Cardiac fibroblast (primary cell): ENCODE measurements at regions not wholly inside any gene's neighbourhood (a gene's known extent, or its start where the extent isn't known, plus 50 kb on each side); places are given as distances from the start of the nearest gene placed in this dataset.

ENCODE experiments used
- DNase-seq, 2 donors: peaks; one replicate each; pipeline versions ENCODE4 v3.0.0 to v3.0.0-alpha.2; 2010; ENCODE audit warnings: low read depth in 2 of 2
- H3K4me3 ChIP-seq, 2 donors: replicated peaks in 1 of 2; 1 replicate in 1 of 2; 2 replicates in 1 of 2; pipeline ENCODE4 v1.5.1; 2011; ENCODE audit warnings: low read depth in 2 of 2, low read length in 2 of 2, mild to moderate bottlenecking in 2 of 2, moderate library complexity in 1 of 2
- CTCF ChIP-seq: IDR thresholded peaks from one replicate; pipeline ENCODE4 v1.5.1; 2011; ENCODE audit warnings: low read depth, mild to moderate bottlenecking, low read length, inconsistent platforms

- no peak for TF ChIP-seq CTCF
- H3K4me3 ChIP-seq, result no peak overlapping the region
- no peak for DNase-seq
Observed at GRCh38 chr15:95485367-95485766, 845.1 kb upstream of the NR2F2 start.

GRCh38 chr15:95486224-95486623 lies 844.3 kb upstream of the NR2F2 start:
- peak in 1 of 2 donors; percentile 60 for DNase-seq
- no peak for TF ChIP-seq CTCF
- H3K4me3 ChIP-seq, result no peak overlapping the region

- TF ChIP-seq CTCF, result no peak
- no peak overlapping the region for H3K4me3 ChIP-seq
- no peak for DNase-seq
Observed at GRCh38 chr15:95489103-95489502, 841.4 kb upstream of the NR2F2 start.

GRCh38 chr15:95492388-95493070 lies 838.0 kb upstream of the NR2F2 start:
- TF ChIP-seq CTCF, result no peak

GRCh38 chr15:95494971-95495541 lies 835.4 kb upstream of the NR2F2 start:
- no peak overlapping the region for H3K4me3 ChIP-seq
- TF ChIP-seq CTCF, result no peak
- DNase-seq, result peak in 1 of 2 donors; percentile 21

More at GRCh38 chr15:95492388-95493070, 838.0 kb upstream of the NR2F2 start:
- no peak overlapping the region for H3K4me3 ChIP-seq
- no peak for DNase-seq

GRCh38 chr15:95497634-95498033 lies 832.9 kb upstream of the NR2F2 start:
- no peak overlapping the region for H3K4me3 ChIP-seq
- TF ChIP-seq CTCF, result no peak
- no peak for DNase-seq

GRCh38 chr15:95498961-95499360 lies 831.5 kb upstream of the NR2F2 start:
- no peak for DNase-seq
- no peak overlapping the region for H3K4me3 ChIP-seq
- no peak for TF ChIP-seq CTCF
